ENCODE measurements at regions not wholly inside any gene's neighbourhood (a gene's known extent, or its start where the extent isn't known, plus 50 kb on each side); places are given as distances from the start of the nearest gene placed in this dataset.

- ATAC-seq, result no peak
Observed at GRCh38 chr18:45350404-45351156, 264.7 kb upstream of the SLC14A2 start.

DNA sequence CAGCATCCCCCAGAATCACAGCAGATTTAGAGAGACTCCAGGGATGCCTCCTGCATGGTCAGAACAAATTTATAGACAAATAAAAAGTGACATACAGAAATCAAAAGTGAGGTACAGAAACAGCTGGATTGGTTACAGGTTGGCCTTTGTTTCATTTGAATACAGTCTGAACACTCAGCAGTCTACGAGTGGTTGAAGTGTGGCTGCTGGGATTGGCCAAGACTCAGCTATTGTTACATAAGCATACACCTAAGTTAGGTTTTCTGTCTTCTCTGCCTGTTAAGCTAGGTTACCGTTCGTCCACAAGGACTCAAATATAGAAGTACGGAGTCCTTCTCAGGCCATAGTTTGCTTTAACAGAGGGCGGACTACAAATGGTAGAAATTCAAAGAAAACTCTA is 262.4 kb upstream of the SLC14A2 start:
- no peak for ATAC-seq

DNA sequence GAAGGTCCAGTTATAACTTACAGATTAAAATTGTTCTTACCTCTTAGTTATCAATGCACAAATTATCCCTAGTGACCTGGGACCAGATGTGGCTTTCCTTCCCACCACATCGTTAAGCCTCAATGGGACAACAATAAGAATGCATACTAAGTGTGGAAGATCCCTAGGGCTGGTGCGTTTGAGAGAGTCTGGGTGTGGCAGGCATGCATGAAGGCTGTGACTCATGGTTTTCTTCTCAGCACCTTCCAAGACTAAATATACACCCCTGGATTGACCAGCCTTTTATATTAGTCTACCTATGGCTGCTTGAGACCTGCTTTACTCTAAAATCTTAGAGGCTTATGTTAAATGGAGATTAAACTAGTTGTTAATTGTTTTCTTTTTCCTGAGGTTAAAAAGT is 261.7 kb upstream of the SLC14A2 start:
- no peak for ATAC-seq

DNA sequence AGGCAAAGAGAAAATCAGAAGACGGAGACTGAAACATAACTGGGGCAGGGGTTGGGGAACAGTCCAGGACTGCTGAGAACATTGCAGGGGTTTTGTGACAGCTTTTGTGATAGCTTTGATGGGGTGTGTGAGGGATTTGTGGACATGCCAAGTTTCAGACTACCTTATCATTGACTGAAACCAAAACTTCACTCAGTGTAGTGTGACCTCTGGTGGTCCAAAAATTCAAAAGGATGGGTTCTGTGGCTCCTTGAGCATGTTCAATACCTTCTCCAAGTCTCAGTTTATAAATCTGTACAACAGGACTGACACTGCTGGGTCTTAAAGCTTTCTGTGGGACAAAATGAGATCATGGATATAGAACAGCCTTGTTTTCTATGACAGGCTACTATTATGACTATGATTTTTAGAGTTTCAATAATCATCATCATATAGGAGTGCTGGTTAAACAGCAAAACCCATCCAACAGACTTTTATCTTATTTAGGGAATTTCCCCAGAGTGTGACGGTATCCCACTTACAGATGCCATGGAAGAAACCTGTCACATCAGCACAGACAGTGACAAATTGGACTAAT is 259.2 kb upstream of the SLC14A2 start:
- ATAC-seq, result peak in 1 of 2 donors; percentile 19

GRCh38 chr18:45357686-45358470 is 257.4 kb upstream of the SLC14A2 start:
- no peak for ATAC-seq

GRCh38 chr18:45359275-45360009 is 255.8 kb upstream of the SLC14A2 start:
- no peak for ATAC-seq

GRCh38 chr18:45361125-45361851 is 254.0 kb upstream of the SLC14A2 start:
- no peak for ATAC-seq

GRCh38 chr18:45363196-45363595 is 252.1 kb upstream of the SLC14A2 start:
- no peak for ATAC-seq

DNA sequence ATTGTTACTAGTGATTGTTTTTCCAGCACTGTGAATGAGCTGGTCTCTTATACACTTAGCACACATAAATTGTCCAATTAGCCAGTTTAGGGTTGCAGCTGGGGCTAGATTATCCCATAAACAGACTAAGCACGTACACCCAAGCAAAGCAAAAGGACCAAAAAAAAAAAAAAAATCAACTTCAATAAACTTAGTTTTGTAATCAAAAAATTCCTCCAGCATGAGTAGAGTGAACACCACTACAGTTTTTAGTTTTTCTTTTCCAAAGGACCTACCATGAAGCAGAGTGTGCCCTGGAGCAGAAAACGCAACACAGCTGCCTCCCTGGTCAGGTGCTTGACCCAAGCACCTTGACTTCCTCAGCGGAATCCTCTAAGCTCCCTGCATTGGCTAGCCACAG is 249.4 kb upstream of the SLC14A2 start:
- no peak for ATAC-seq

- no peak for ATAC-seq
Observed at GRCh38 chr18:45370255-45371010, 244.8 kb upstream of the SLC14A2 start.

GRCh38 chr18:45373286-45373880 is 241.9 kb upstream of the SLC14A2 start:
- ATAC-seq, result no peak

- ATAC-seq, result no peak
Observed at GRCh38 chr18:45374236-45374635, 241.0 kb upstream of the SLC14A2 start.

DNA sequence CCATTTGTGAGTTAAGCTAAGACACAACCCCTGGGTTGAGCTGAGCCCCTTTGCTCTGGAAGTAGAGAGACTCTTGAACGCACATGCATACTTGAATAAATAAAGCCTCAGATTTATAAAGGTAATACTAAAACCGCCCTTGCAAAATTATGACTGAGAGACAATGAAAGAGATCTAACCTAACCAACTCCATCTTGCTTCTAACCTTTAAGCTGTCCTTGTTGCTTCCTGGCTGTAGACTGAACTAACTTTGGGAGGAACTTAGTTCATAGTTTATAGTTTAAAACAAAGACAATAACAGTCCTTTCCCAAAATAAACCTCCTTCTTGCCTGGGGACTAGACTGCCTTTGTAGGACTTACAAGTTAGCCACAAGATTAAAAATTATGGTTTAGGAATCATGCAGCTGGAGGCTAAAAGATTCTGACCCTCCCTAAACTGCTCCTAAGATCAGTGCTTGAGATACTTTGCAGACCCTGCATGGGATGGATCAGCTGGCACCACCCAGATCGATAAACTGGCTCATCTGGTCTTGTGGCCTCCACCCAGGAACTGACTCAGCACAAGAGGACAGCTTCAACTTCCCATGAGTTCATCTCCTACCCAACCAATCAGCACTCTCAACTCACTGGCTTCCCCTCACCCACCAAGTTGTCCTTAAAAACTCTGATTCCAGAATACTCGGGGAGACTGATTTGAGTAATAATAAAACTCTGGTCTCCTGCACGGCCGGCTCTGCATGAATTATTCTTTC is 240.2 kb upstream of the SLC14A2 start:
- no peak for ATAC-seq

- no peak for ATAC-seq
Observed at GRCh38 chr18:45376193-45376592, 239.1 kb upstream of the SLC14A2 start.

GRCh38 chr18:45378308-45378707 is 237.0 kb upstream of the SLC14A2 start:
- no peak for ATAC-seq

- ATAC-seq, result no peak
Observed at GRCh38 chr18:45378933-45379332, 236.3 kb upstream of the SLC14A2 start.

DNA sequence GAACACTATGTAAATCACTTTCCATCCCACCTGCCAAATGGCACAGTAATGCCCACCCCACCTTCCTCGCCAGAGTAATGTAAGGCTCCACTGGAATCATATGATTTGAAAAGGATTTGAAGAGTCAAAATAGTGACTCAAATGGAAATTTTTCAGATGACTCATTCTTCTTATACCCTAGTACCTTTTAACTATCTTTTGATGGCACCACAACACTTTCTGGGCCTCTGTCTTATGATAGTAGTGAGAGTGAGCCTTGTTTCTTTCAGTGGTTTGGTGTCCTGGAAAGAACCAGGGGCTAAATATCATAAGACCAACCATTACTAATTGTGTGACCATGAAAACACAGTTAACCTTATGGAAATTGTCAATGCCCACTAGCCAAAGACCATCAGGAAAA is 235.4 kb upstream of the SLC14A2 start:
- ATAC-seq, result peak in 1 of 2 donors; percentile 33

DNA sequence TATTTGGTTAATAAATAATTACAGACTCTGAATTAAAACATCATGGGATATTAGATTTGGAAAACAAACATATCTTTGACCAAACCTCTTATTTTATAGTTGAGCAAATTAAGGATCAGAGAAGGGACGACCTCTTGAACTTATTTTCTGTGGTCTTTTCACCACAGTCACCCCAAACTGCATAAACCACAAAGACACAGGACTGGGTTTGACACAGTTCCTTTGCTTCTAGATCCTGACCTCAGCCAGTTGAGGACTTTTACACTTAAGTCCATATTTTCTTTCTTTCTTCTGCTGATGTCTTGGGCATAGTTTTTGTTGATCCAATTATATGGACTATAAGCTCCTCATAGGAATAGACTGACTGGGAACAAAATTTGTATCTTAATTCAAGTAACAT is 234.0 kb upstream of the SLC14A2 start:
- ATAC-seq, result no peak

GRCh38 chr18:45383228-45383627 is 232.0 kb upstream of the SLC14A2 start:
- ATAC-seq, result no peak

All from activated CD4-positive, CD25-positive, alpha-beta regulatory T cell treated with anti-CD3 and anti-CD28 coated beads, Interleukin-2, amount 50 U/mL, for 24 hours (primary cell).